ENCODE measurements at regions not wholly inside any gene's neighbourhood (a gene's known extent, or its start where the extent isn't known, plus 50 kb on each side); places are given as distances from the start of the nearest gene placed in this dataset.

GRCh38 chr18:41621177-41621576 lies 333.9 kb upstream of the PIK3C3 start:
- no peak for DNase-seq (ENCODE audit: low spot score)
- no peak for TF ChIP-seq CTCF (IDR thresholded peaks at IDR 0.05; ENCODE audit: extremely low read depth, insufficient read depth, missing control alignments)
- in situ Hi-C loops (cut with MboI; ENCODE audit: low pct_unique_long_range_greater_than_20kb, low sequenced_read_pairs, unreplicated experiment) = no loop called here

GRCh38 chr18:41618147-41618546 lies 336.9 kb upstream of the PIK3C3 start:
- in situ Hi-C loops (cut with MboI; ENCODE audit: low pct_unique_long_range_greater_than_20kb, low sequenced_read_pairs, unreplicated experiment) = no loop called here
- DNase-seq (ENCODE audit: low spot score) = no peak
- TF ChIP-seq CTCF (IDR thresholded peaks at IDR 0.05; ENCODE audit: extremely low read depth, insufficient read depth, missing control alignments) = no peak

GRCh38 chr18:41617647-41618046 lies 337.4 kb upstream of the PIK3C3 start:
- in situ Hi-C loops (cut with MboI; ENCODE audit: low pct_unique_long_range_greater_than_20kb, low sequenced_read_pairs, unreplicated experiment) = no loop called here
- TF ChIP-seq CTCF (IDR thresholded peaks at IDR 0.05; ENCODE audit: extremely low read depth, insufficient read depth, missing control alignments) = no peak
- no peak for DNase-seq (ENCODE audit: low spot score)

GRCh38 chr18:41613003-41613609 lies 341.9 kb upstream of the PIK3C3 start:
- in situ Hi-C loops (cut with MboI; ENCODE audit: low pct_unique_long_range_greater_than_20kb, low sequenced_read_pairs, unreplicated experiment) = no loop called here

GRCh38 chr18:41604964-41605363 lies 350.1 kb upstream of the PIK3C3 start:
- no peak for TF ChIP-seq CTCF (IDR thresholded peaks at IDR 0.05; ENCODE audit: extremely low read depth, insufficient read depth, missing control alignments)
- DNase-seq (ENCODE audit: low spot score) = no peak
- in situ Hi-C loops (cut with MboI; ENCODE audit: low pct_unique_long_range_greater_than_20kb, low sequenced_read_pairs, unreplicated experiment) = no loop called here

More at GRCh38 chr18:41613003-41613609, 341.9 kb upstream of the PIK3C3 start:
- no peak for TF ChIP-seq CTCF (IDR thresholded peaks at IDR 0.05; ENCODE audit: extremely low read depth, insufficient read depth, missing control alignments)
- DNase-seq (ENCODE audit: low spot score) = no peak

GRCh38 chr18:41602034-41602433 lies 353.0 kb upstream of the PIK3C3 start:
- no peak for DNase-seq (ENCODE audit: low spot score)
- TF ChIP-seq CTCF (IDR thresholded peaks at IDR 0.05; ENCODE audit: extremely low read depth, insufficient read depth, missing control alignments) = no peak
- in situ Hi-C loops (cut with MboI; ENCODE audit: low pct_unique_long_range_greater_than_20kb, low sequenced_read_pairs, unreplicated experiment) = no loop called here
